ENCODE measurements at regions not wholly inside any gene's neighbourhood (a gene's known extent, or its start where the extent isn't known, plus 50 kb on each side); places are given as distances from the start of the nearest gene placed in this dataset.

DNA sequence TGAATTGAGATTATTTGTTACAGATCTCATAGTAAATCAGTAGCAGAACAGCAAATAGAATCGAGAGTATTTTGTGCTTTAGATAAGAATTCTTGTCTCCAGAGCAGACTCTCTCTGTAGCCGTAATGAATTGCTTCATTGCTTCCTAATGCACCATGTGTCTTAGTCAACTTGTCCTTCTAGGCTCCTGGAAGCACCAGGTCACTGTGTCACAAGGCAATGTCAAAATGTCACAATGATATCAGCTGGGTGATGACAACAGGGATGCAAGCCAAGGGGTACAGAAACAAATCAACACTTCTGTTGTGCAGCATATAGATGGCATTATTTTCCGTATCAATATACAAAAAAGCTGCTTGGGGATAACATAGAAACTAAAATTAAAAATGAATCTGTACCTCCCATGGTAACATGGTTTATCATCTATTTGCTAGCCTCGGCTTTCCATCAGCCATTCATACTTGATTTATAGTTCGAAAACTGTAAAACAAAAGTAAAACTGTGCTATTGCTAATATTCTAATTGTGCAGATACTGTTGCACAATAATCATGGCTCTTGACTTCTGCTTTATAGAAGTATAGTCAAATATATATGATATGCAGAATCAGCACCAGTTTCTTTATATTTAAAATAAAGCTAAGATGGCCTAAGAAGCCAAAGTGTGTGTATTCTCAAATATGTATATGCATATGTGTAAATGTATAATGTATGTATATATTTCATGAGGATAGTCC is 435.9 kb upstream of the TLE4 start:
- TF ChIP-seq, protein P1, sequence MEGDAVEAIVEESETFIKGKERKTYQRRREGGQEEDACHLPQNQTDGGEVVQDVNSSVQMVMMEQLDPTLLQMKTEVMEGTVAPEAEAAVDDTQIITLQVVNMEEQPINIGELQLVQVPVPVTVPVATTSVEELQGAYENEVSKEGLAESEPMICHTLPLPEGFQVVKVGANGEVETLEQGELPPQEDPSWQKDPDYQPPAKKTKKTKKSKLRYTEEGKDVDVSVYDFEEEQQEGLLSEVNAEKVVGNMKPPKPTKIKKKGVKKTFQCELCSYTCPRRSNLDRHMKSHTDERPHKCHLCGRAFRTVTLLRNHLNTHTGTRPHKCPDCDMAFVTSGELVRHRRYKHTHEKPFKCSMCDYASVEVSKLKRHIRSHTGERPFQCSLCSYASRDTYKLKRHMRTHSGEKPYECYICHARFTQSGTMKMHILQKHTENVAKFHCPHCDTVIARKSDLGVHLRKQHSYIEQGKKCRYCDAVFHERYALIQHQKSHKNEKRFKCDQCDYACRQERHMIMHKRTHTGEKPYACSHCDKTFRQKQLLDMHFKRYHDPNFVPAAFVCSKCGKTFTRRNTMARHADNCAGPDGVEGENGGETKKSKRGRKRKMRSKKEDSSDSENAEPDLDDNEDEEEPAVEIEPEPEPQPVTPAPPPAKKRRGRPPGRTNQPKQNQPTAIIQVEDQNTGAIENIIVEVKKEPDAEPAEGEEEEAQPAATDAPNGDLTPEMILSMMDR (IDR thresholded peaks at IDR 0.05): no peak
- TF ChIP-seq ZFX (IDR thresholded peaks at IDR 0.05; ENCODE audit: borderline replicate concordance): no peak

All from 22Rv1 (cell line).